ENCODE measurements at regions not wholly inside any gene's neighbourhood (a gene's known extent, or its start where the extent isn't known, plus 50 kb on each side); places are given as distances from the start of the nearest gene placed in this dataset.
A peak's percentile ranks its signal among the peaks of the same experiment; 100 is the strongest.

DNA sequence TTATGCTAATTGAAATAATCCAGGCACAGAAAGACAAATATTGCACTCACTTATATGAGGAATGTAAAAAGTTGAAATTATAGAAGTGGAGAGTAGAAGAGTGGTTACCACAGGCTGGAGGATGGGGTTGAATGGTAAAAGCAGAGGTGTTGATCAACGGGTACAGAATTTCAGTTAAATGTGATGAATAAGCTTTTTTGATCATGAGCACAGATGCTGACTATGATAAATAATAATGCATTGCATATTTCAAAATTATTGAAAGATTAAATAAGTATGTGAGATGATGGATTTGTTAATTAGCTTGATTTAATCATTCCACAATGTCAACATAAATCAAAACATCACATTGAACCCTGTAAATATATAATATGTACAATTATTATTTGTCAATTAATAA, 213.1 kb downstream of the DCAF12L2 start:
- Histone ChIP-seq H3K4me1 (no peaks in the 10 kb centered on the region), H3K27me3 (no peaks in the 10 kb centered on the region), H3K9me3 (no peaks in the 10 kb centered on the region), H3K4me3 (no peak overlapping the region), H3K36me3 (no peaks in the 10 kb centered on the region), H3K27ac (no peak overlapping the region)
- TF ChIP-seq CTCF (IDR thresholded peaks at IDR 0.05), result no peak
- no peak for DNase-seq (ENCODE audit: low spot score in 2 of 2)
- intact Hi-C loops (cut with DNase I), result no loop called here

DNA sequence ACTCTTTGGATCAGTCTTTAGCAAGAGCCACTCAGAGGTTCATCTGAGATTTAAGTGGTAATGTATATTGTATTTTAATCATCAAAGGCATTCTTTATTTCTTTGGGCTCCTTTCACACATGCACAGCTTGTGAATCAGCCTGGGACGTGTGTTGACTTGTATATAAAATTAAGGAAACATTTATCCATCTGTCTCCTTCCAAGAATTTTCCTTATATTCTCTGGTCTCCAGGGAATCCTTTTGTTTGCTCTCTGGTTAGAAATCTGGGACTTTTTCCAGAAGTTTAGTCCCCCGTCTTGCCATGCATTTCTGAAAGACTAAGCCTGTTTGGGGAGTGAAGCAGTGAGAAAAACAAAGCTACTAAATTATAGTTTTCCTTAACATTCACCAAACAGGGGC, 212.3 kb downstream of the DCAF12L2 start:
- H3K4me3 ChIP-seq, result no peak overlapping the region
- intact Hi-C loops (cut with DNase I), result no loop called here
- no peak overlapping the region for H3K27ac ChIP-seq
- no peaks in the 10 kb centered on the region for H3K4me1 ChIP-seq
- DNase-seq (ENCODE audit: low spot score in 2 of 2), result no peak
- no peaks in the 10 kb centered on the region for H3K27me3 ChIP-seq
- no peaks in the 10 kb centered on the region for H3K9me3 ChIP-seq
- TF ChIP-seq CTCF (IDR thresholded peaks at IDR 0.05), result no peak
- no peaks in the 10 kb centered on the region for H3K36me3 ChIP-seq

- Histone ChIP-seq H3K27ac (no peak overlapping the region), H3K36me3 (no peaks in the 10 kb centered on the region), H3K4me3 (no peak overlapping the region), H3K27me3 (no peaks in the 10 kb centered on the region), H3K9me3 (no peaks in the 10 kb centered on the region), H3K4me1 (no peaks in the 10 kb centered on the region)
- TF ChIP-seq CTCF (IDR thresholded peaks at IDR 0.05), result no peak
- no peak for DNase-seq (ENCODE audit: low spot score in 2 of 2)
- intact Hi-C loops (cut with DNase I), result no loop called here
These were observed 211.9 kb downstream of the DCAF12L2 start for GRCh38 chrX:125954236-125954635.

GRCh38 chrX:125977851-125978250, 188.2 kb downstream of the DCAF12L2 start:
- Histone ChIP-seq H3K27ac (no peak overlapping the region), H3K4me3 (no peak overlapping the region), H3K27me3 (no peaks in the 10 kb centered on the region), H3K4me1 (no peaks in the 10 kb centered on the region), H3K36me3 (no peaks in the 10 kb centered on the region), H3K9me3 (no peaks in the 10 kb centered on the region)
- intact Hi-C loops (cut with DNase I), result no loop called here
- DNase-seq (ENCODE audit: low spot score in 2 of 2), result no peak
- TF ChIP-seq CTCF (IDR thresholded peaks at IDR 0.05), result no peak

DNA sequence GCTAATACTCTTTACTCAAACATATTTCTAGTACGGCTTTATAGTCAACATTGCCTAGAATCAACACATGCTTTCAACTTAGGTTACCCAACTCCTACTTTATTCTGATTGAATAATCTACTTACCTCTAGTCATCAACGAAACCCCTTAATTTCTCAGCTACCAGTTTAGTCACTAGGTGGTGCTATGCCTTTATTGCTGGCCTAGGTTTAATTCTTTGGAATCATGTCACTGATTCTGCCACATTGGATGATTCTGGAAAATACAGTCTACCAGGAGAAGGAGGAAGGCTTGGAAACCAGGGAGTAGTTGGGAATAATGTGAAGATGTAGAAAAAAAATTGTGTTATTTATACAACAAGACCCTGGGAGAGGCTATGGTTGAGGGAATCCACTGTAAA, 167.7 kb downstream of the DCAF12L2 start:
- Histone ChIP-seq H3K36me3 (no peaks in the 10 kb centered on the region), H3K27me3 (no peaks in the 10 kb centered on the region), H3K27ac (no peak overlapping the region), H3K4me1 (no peaks in the 10 kb centered on the region), H3K4me3 (no peak overlapping the region), H3K9me3 (no peaks in the 10 kb centered on the region)
- TF ChIP-seq CTCF (IDR thresholded peaks at IDR 0.05), result peak in 1 of 3 experiments; percentile 9
- intact Hi-C loops (cut with DNase I), result no loop called here
- no peak for DNase-seq (ENCODE audit: low spot score in 2 of 2)

DNA sequence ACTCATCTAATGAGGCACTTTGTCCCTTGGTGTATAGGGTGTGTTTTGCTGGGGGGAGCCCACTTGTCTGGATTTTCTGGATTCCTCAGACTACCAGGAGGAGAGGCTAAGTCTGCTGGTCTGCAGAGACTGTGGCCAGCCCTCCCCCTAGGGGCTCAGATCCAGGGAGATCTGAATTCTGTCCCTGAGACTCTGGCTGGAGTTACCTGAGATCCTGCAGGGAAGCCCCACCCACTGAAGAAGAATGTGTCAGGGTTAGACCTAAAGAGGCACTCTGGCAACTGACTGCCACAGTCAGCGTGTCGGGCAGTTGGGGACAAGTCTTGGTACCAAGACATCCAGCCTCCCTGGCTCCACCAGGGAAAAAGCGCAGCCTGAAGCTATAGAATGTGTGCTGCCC, 138.9 kb downstream of the DCAF12L2 start:
- TF ChIP-seq CTCF (IDR thresholded peaks at IDR 0.05), result no peak
- no peaks in the 10 kb centered on the region for H3K9me3 ChIP-seq
- H3K4me3 ChIP-seq, result no peak overlapping the region
- H3K27ac ChIP-seq, result no peak overlapping the region
- DNase-seq (ENCODE audit: low spot score in 2 of 2), result no peak
- no peaks in the 10 kb centered on the region for H3K4me1 ChIP-seq
- no peaks in the 10 kb centered on the region for H3K36me3 ChIP-seq
- intact Hi-C loops (cut with DNase I), result no loop called here
- H3K27me3 ChIP-seq, result no peaks in the 10 kb centered on the region

All from ascending aorta (tissue), 2 donors.